ENCODE measurements at regions not wholly inside any gene's neighbourhood (a gene's known extent, or its start where the extent isn't known, plus 50 kb on each side); places are given as distances from the start of the nearest gene placed in this dataset.

DNA sequence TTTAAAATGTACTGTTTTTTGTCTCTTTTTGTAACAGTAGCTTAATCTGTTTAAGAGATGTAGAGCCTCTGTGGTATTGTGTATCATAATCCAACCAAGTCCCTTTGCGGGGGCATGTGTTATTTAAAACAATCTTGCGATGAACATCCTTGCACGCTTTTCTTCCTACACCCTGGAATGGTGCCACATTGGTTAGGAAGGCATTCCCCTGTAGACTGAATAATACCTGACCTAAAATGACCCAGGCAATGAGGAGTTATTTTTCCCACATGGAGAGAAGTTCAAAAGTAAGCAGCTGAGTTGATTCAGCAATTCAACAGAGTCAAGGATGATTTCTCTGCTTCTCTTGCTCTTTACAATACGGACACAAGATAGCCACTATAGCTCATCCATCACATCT is 142.0 kb upstream of the PMEPA1 start:
- TF ChIP-seq, protein P1, sequence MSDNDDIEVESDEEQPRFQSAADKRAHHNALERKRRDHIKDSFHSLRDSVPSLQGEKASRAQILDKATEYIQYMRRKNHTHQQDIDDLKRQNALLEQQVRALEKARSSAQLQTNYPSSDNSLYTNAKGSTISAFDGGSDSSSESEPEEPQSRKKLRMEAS (IDR thresholded peaks at IDR 0.05; ENCODE audit: low read depth, low read length): no peak
- no peak for TF ChIP-seq POLR2A (IDR thresholded peaks at IDR 0.05; ENCODE audit: extremely low read depth, insufficient read length)
- TF ChIP-seq, protein P2, sequence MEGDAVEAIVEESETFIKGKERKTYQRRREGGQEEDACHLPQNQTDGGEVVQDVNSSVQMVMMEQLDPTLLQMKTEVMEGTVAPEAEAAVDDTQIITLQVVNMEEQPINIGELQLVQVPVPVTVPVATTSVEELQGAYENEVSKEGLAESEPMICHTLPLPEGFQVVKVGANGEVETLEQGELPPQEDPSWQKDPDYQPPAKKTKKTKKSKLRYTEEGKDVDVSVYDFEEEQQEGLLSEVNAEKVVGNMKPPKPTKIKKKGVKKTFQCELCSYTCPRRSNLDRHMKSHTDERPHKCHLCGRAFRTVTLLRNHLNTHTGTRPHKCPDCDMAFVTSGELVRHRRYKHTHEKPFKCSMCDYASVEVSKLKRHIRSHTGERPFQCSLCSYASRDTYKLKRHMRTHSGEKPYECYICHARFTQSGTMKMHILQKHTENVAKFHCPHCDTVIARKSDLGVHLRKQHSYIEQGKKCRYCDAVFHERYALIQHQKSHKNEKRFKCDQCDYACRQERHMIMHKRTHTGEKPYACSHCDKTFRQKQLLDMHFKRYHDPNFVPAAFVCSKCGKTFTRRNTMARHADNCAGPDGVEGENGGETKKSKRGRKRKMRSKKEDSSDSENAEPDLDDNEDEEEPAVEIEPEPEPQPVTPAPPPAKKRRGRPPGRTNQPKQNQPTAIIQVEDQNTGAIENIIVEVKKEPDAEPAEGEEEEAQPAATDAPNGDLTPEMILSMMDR (IDR thresholded peaks at IDR 0.05; ENCODE audit: low read depth, low read length): no peak

Data from NB4 (cell line).